ENCODE measurements at regions not wholly inside any gene's neighbourhood (a gene's known extent, or its start where the extent isn't known, plus 50 kb on each side); places are given as distances from the start of the nearest gene placed in this dataset.

GRCh38 chr21:43306911-43307676, 119.8 kb downstream of the SIK1 start:
- peak; percentile 49 to 56 for DNase-seq (ENCODE audit: low read depth in 1 of 2, low spot score in 1 of 2)
- Histone ChIP-seq H3K4me3 (no peak overlapping the region), H3K4me1 (peaks cover 22% of the 10 kb centered on the region), H3K9me3 (no peaks in the 10 kb centered on the region), H3K4me2 (peak overlapping the region; percentile 42), H3K27ac (peak overlapping the region; percentile 67 to 86)
- peak; percentile 75 to 84 for ATAC-seq
- FAIRE-seq: no peak
- TF ChIP-seq HOXB13 (CRISPR knock-in tag; IDR thresholded peaks at IDR 0.05; ENCODE audit: low read depth) (no peak), FOSL2 (IDR thresholded peaks at IDR 0.05) (peak; percentile 36; the same call in 1 of the 2 replicates), FOSL2 (CRISPR knock-in tag; IDR thresholded peaks at IDR 0.05) (peak; percentile 72), ESRRA (IDR thresholded peaks at IDR 0.05; ENCODE audit: borderline replicate concordance, low read length) (peak; percentile 82; the same call in 1 of the 2 replicates), ZFP36 (IDR thresholded peaks at IDR 0.05; ENCODE audit: borderline replicate concordance, partially characterized antibody) (no peak), JUNB (IDR thresholded peaks at IDR 0.05) (peak; percentile 34; the same call in 1 of the 2 replicates), HOXB5 (CRISPR knock-in tag; IDR thresholded peaks at IDR 0.05) (no peak), HES2 (IDR thresholded peaks at IDR 0.05) (no peak), REST (IDR thresholded peaks at IDR 0.05) (no peak), ZSCAN20 (CRISPR knock-in tag; IDR thresholded peaks at IDR 0.05) (no peak)
- CTCF ChIA-PET: interaction anchor here (1.1 kb wide), 1 partner anchor 14 kb away, joined by 4 read pairs; no protein-coding TSS in a partner anchor
- POLR2A ChIA-PET: interaction anchor here (1.0 kb wide), 1 partner anchor 34 kb away, joined by 5 read pairs; no protein-coding TSS in a partner anchor
- 58% methylated on average over 11 of the region's 24 CpGs for WGBS (ENCODE audit: missing lambda C conversion rate)

- ChIA-PET CTCF (no interaction called here), POLR2A (no interaction called here)
- WGBS (ENCODE audit: missing lambda C conversion rate): 88% methylated on average over 5 of the region's 11 CpGs
- Histone ChIP-seq H3K4me2 (peak overlapping the region; percentile 42), H3K4me1 (peaks cover 18% of the 10 kb centered on the region), H3K27ac (peak overlapping the region; percentile 63 to 86; a peak in 5 of 6 replicates), H3K4me3 (no peak overlapping the region), H3K9me3 (no peaks in the 10 kb centered on the region)
- ATAC-seq: no peak
- DNase-seq (ENCODE audit: low read depth in 1 of 2, low spot score in 1 of 2): no peak
- FAIRE-seq: no peak
- TF ChIP-seq MAZ (IDR thresholded peaks at IDR 0.05; ENCODE audit: borderline replicate concordance, low read depth, low read length) (no peak), TP53 (CRISPR knock-in tag; IDR thresholded peaks at IDR 0.05) (no peak), HOXB13 (CRISPR knock-in tag; IDR thresholded peaks at IDR 0.05; ENCODE audit: low read depth) (no peak), JUNB (IDR thresholded peaks at IDR 0.05) (no peak), SREBF2 (IDR thresholded peaks at IDR 0.05) (no peak), PHF8 (IDR thresholded peaks at IDR 0.05; ENCODE audit: borderline replicate concordance, low read depth) (no peak), MAFK (IDR thresholded peaks at IDR 0.05; ENCODE audit: partially characterized antibody) (no peak), MYC (IDR thresholded peaks at IDR 0.05; ENCODE audit: borderline replicate concordance, low read length) (no peak), FOSB (CRISPR knock-in tag; IDR thresholded peaks at IDR 0.05) (no peak), NFE2L2 (conservative IDR thresholded peaks at IDR 0.05; ENCODE audit: low read length) (no peak), RFX5 (IDR thresholded peaks at IDR 0.05) (no peak), KDM1A (IDR thresholded peaks at IDR 0.05; ENCODE audit: low read depth) (no peak), CEBPB (IDR thresholded peaks at IDR 0.05) (no peak), EHF (CRISPR knock-in tag; IDR thresholded peaks at IDR 0.05) (no peak), MAX (IDR thresholded peaks at IDR 0.05) (no peak), HOXA7 (CRISPR knock-in tag; IDR thresholded peaks at IDR 0.05) (no peak), BCL3 (IDR thresholded peaks at IDR 0.05) (no peak), EP300 (IDR thresholded peaks at IDR 0.05) (no peak)
Observed at GRCh38 chr21:43306391-43306790, 120.5 kb downstream of the SIK1 start.
